WTC11 (cell line): ENCODE measurements at regions not wholly inside any gene's neighbourhood (a gene's known extent, or its start where the extent isn't known, plus 50 kb on each side); places are given as distances from the start of the nearest gene placed in this dataset.

Experiments used
- ATAC-seq: fragments of 200-7000 bp; cut with Tn5 transposase; 2 replicates; pipeline ENCODE4 v1.10.0; 2021; ENCODE audit warnings: mild to moderate bottlenecking, moderate library complexity
- CTCF ChIA-PET: fragments of 300-600 bp; sonication (Branson Sonifier 250); formaldehyde crosslinking; loops from one replicate; lab custom pipeline; 2021; ENCODE audit warnings: antibody characterized with exemption; lab: Charles Lee
- POLR2A ChIA-PET: fragments of 350-600 bp; sonication (Branson Sonifier 250); formaldehyde crosslinking; loops from one replicate; lab custom pipeline; 2021; ENCODE audit warnings: antibody characterized with exemption; lab: Charles Lee
- DNase-seq: peaks from one replicate; pipeline ENCODE4 v3.0.0; 2021; ENCODE audit warnings: low spot score
- H3K27ac Mint-ChIP-seq: 2 replicates; pipeline ENCODE4 v1.8.0; 2021; ENCODE audit warnings: mixed read lengths
- H3K27me3 Mint-ChIP-seq: 2 replicates; pipeline ENCODE4 v1.8.0; 2021; ENCODE audit warnings: low read depth, mild to moderate bottlenecking, moderate library complexity, mixed read lengths
- H3K36me3 Mint-ChIP-seq: 2 replicates; pipeline ENCODE4 v1.8.0; 2021; ENCODE audit warnings: mixed read lengths
- H3K4me1 Mint-ChIP-seq: 2 replicates; pipeline ENCODE4 v1.8.0; 2022; ENCODE audit warnings: mixed read lengths
- H3K4me3 Mint-ChIP-seq: 2 replicates; pipeline ENCODE4 v1.8.0; 2021; ENCODE audit warnings: mild to moderate bottlenecking, moderate library complexity, mixed read lengths
- H3K9me3 Mint-ChIP-seq: 2 replicates; pipeline ENCODE4 v1.8.0; 2021; ENCODE audit warnings: mixed read lengths
- ATF3 ChIP-seq: sonication (generic); formaldehyde crosslinking; conservative IDR thresholded peaks from 2 replicates; pipeline ENCODE4 v1.8.1; 2022; ENCODE audit warnings: mild to moderate bottlenecking, missing genetic modification reagents
- CREB1 ChIP-seq: sonication (generic); formaldehyde crosslinking; IDR thresholded peaks from 2 replicates; pipeline ENCODE4 v1.8.0; 2023; ENCODE audit warnings: mild to moderate bottlenecking, missing genetic modification reagents
- HMGA2 ChIP-seq: fragments of 250-450 bp; sonication (Bioruptor Pico); IDR thresholded peaks from 2 replicates; pipeline ENCODE4 v1.4.0; 2021; ENCODE audit warnings: mild to moderate bottlenecking, moderate library complexity
- NR1H2 ChIP-seq: sonication (generic); formaldehyde crosslinking; IDR thresholded peaks from 2 replicates; pipeline ENCODE4 v1.9.0; 2021; ENCODE audit warnings: mild to moderate bottlenecking, moderate library complexity, missing genetic modification reagents
- PRDM15 ChIP-seq: sonication (generic); formaldehyde crosslinking; IDR thresholded peaks from 2 replicates; pipeline ENCODE4 v1.8.0; 2022; ENCODE audit warnings: missing genetic modification reagents
- SMAD3 ChIP-seq: sonication (generic); formaldehyde crosslinking; IDR thresholded peaks from 2 replicates; pipeline ENCODE4 v1.8.0; 2022; ENCODE audit warnings: missing genetic modification reagents, mild to moderate bottlenecking, borderline replicate concordance
- SOX15 ChIP-seq: fragments of 250-450 bp; sonication (Bioruptor Pico); IDR thresholded peaks from 2 replicates; pipeline ENCODE4 v1.9.0; 2021; ENCODE audit warnings: mild to moderate bottlenecking
- ZNF512 ChIP-seq: sonication (generic); formaldehyde crosslinking; IDR thresholded peaks from 2 replicates; pipeline ENCODE4 v1.8.1; 2022; ENCODE audit warnings: missing genetic modification reagents, borderline replicate concordance
- ZNF532 ChIP-seq: fragments of 250-450 bp; sonication (Bioruptor Pico); IDR thresholded peaks from 2 replicates; pipeline ENCODE4 v1.9.0; 2021; ENCODE audit warnings: mild to moderate bottlenecking, borderline replicate concordance
- TF ChIP-seq, protein P1 (sequence below): sonication (generic); formaldehyde crosslinking; IDR thresholded peaks from 2 replicates; pipeline ENCODE4 v1.8.1; 2023; ENCODE audit warnings: mild to moderate bottlenecking, missing genetic modification reagents, borderline replicate concordance
- TF ChIP-seq, protein P2 (sequence below): fragments of 200-600 bp; IDR thresholded peaks from 2 replicates; pipeline ENCODE4 v1.8.0; 2022; ENCODE audit warnings: antibody characterized with exemption

GRCh38 chr9:75197561-75197960 lies 109.2 kb downstream of the OSTF1 start:
- ChIA-PET POLR2A (no interaction called here), CTCF (no interaction called here)
- Mint-ChIP-seq H3K36me3 (no peaks in the 10 kb centered on the region), H3K27ac (no peak overlapping the region), H3K27me3 (no peaks in the 10 kb centered on the region), H3K9me3 (peaks cover 10% of the 10 kb centered on the region; the same call in 1 of the 2 replicates), H3K4me1 (peaks cover 23% of the 10 kb centered on the region), H3K4me3 (no peak overlapping the region)
- ATAC-seq, result no peak
- no peak for TF ChIP-seq NR1H2 (CRISPR knock-in tag)
- no peak for TF ChIP-seq SMAD3 (CRISPR knock-in tag)
- no peak for TF ChIP-seq ATF3 (CRISPR knock-in tag)
- no peak for TF ChIP-seq ZNF532 (CRISPR knock-in tag)
- TF ChIP-seq, protein P1, sequence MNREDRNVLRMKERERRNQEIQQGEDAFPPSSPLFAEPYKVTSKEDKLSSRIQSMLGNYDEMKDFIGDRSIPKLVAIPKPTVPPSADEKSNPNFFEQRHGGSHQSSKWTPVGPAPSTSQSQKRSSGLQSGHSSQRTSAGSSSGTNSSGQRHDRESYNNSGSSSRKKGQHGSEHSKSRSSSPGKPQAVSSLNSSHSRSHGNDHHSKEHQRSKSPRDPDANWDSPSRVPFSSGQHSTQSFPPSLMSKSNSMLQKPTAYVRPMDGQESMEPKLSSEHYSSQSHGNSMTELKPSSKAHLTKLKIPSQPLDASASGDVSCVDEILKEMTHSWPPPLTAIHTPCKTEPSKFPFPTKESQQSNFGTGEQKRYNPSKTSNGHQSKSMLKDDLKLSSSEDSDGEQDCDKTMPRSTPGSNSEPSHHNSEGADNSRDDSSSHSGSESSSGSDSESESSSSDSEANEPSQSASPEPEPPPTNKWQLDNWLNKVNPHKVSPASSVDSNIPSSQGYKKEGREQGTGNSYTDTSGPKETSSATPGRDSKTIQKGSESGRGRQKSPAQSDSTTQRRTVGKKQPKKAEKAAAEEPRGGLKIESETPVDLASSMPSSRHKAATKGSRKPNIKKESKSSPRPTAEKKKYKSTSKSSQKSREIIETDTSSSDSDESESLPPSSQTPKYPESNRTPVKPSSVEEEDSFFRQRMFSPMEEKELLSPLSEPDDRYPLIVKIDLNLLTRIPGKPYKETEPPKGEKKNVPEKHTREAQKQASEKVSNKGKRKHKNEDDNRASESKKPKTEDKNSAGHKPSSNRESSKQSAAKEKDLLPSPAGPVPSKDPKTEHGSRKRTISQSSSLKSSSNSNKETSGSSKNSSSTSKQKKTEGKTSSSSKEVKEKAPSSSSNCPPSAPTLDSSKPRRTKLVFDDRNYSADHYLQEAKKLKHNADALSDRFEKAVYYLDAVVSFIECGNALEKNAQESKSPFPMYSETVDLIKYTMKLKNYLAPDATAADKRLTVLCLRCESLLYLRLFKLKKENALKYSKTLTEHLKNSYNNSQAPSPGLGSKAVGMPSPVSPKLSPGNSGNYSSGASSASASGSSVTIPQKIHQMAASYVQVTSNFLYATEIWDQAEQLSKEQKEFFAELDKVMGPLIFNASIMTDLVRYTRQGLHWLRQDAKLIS (CRISPR knock-in tag), result no peak
- no peak for TF ChIP-seq SOX15 (CRISPR knock-in tag)
- no peak for TF ChIP-seq CREB1
- TF ChIP-seq HMGA2 (CRISPR knock-in tag), result no peak
- no peak for DNase-seq

GRCh38 chr9:75198436-75198835 lies 110.1 kb downstream of the OSTF1 start:
- Mint-ChIP-seq H3K9me3 (peaks cover 10% of the 10 kb centered on the region; the same call in 1 of the 2 replicates), H3K36me3 (no peaks in the 10 kb centered on the region)

More at GRCh38 chr9:75198436-75198835, 110.1 kb downstream of the OSTF1 start:
- TF ChIP-seq, protein P2, sequence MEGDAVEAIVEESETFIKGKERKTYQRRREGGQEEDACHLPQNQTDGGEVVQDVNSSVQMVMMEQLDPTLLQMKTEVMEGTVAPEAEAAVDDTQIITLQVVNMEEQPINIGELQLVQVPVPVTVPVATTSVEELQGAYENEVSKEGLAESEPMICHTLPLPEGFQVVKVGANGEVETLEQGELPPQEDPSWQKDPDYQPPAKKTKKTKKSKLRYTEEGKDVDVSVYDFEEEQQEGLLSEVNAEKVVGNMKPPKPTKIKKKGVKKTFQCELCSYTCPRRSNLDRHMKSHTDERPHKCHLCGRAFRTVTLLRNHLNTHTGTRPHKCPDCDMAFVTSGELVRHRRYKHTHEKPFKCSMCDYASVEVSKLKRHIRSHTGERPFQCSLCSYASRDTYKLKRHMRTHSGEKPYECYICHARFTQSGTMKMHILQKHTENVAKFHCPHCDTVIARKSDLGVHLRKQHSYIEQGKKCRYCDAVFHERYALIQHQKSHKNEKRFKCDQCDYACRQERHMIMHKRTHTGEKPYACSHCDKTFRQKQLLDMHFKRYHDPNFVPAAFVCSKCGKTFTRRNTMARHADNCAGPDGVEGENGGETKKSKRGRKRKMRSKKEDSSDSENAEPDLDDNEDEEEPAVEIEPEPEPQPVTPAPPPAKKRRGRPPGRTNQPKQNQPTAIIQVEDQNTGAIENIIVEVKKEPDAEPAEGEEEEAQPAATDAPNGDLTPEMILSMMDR, result peak; percentile 56
- TF ChIP-seq PRDM15, result peak; percentile 92
- TF ChIP-seq ZNF512 (CRISPR knock-in tag), result no peak
- H3K27ac Mint-ChIP-seq, result no peak overlapping the region
- ChIA-PET POLR2A (no interaction called here), CTCF (interaction anchor here (1.6 kb wide), 1 partner anchor 43 kb away, joined by 4 read pairs; no protein-coding TSS in a partner anchor)
- no peaks in the 10 kb centered on the region for H3K27me3 Mint-ChIP-seq
- H3K4me1 Mint-ChIP-seq, result peaks cover 23% of the 10 kb centered on the region
- no peak overlapping the region for H3K4me3 Mint-ChIP-seq
- ATAC-seq (peak; percentile 91), DNase-seq (peak; percentile 54)
